HS-5 (cell line): ENCODE measurements at regions not wholly inside any gene's neighbourhood (a gene's known extent, or its start where the extent isn't known, plus 50 kb on each side); places are given as distances from the start of the nearest gene placed in this dataset.
"Not testable (repeated sequence)": the region's sequence is repeated elsewhere in the genome, so short reads cannot be mapped to it uniquely, and the experiment has no call there.

ENCODE experiments used
- DNase-seq: peaks from one replicate; pipeline ENCODE4 v3.0.0-alpha.2; 2012; ENCODE audit warnings: low read depth

- no peak for DNase-seq
These were observed 120.6 kb upstream of the S1PR3 start for GRCh38 chr9:88870627-88871026.

GRCh38 chr9:88871669-88872068, 119.6 kb upstream of the S1PR3 start:
- DNase-seq = no peak

GRCh38 chr9:88872192-88872946, 118.9 kb upstream of the S1PR3 start:
- no peak for DNase-seq

DNA sequence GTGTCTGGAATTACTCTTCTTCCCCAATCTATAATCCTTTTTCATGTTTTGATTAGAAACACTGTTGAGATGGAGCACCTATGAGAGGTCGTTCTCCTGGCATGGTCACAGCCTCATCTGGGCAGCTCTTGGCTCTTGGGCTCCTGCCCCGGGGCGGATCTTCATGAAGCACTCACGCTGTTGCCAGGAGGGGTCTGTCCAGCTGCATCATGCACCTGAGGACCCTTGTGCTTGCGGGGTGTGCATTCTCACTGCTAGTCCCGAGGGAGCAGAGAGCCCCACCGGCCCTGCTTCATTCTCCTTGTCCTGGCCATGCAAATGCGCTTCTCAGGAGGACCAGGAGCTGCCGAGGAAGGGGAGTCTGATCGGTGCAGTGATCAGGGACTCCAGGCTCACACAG, 117.6 kb upstream of the S1PR3 start:
- no peak for DNase-seq

- DNase-seq = no peak
These were observed 116.9 kb upstream of the S1PR3 start for GRCh38 chr9:88874391-88874790.

- peak; percentile 49 for DNase-seq
These were observed 115.7 kb upstream of the S1PR3 start for GRCh38 chr9:88875400-88876120.

DNA sequence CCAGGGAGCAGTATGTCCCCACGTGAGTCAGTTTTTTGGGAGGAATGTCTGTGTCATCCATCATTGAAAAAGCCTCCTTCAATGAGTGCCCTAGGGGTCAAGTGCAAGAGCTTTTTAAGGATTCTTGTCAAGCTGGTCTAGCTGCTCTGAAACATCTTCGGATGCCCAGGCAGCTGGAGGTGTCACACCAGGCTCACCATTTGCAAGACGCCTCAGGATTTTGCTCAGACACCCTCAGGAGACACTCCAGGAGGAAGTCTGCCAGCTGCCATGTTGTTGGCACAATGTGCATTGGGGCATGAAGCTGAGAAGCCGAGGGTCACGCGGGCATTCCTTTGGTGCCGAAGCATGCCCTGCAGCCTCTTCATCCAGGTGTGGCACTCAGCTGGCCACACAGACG, 111.1 kb upstream of the S1PR3 start:
- no peak for DNase-seq

- DNase-seq = not testable (repeated sequence)
These were observed 107.0 kb upstream of the S1PR3 start for GRCh38 chr9:88884291-88884690.

DNA sequence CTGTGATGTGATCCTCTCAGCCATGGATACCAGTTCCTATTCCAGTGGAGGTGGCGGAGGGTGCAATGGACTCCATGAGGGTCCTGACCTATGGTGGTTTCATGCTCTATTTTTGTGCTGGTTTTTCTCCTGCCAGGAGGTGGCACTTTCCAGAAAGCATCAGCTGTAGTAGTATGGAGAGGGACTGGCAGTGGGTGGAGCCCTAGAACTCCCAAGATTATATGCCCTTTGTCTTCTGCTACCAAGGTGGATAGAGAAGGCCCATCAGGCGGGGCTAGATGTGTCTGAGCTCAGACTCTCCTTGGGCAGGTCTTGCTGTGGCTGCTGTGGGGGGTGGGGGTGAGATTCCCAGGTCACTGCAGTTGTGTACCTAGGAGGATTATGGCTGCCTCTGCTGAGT, 104.5 kb upstream of the S1PR3 start:
- DNase-seq = not testable (repeated sequence)

DNA sequence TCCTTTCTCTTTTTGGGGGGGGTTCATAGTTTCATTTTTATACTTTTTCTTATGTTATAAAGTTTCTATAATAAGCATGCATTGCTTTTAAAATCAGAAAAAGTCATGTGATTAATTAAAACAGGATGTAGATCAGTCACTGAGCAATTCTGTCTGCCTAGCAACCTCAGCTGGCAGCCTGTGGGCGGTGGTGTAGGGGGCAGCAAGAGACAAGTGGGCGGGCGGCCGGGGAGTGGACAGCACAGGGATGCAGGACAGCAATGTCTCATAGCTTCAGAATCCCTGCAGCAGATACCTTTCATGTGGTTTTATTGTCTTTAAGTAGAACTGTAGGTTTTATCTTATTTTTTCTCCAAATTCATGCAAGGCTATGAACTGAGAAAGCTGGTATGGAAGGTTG, 101.9 kb upstream of the S1PR3 start:
- no peak for DNase-seq

- DNase-seq = no peak
These were observed 100.7 kb upstream of the S1PR3 start for GRCh38 chr9:88890546-88890945.

DNA sequence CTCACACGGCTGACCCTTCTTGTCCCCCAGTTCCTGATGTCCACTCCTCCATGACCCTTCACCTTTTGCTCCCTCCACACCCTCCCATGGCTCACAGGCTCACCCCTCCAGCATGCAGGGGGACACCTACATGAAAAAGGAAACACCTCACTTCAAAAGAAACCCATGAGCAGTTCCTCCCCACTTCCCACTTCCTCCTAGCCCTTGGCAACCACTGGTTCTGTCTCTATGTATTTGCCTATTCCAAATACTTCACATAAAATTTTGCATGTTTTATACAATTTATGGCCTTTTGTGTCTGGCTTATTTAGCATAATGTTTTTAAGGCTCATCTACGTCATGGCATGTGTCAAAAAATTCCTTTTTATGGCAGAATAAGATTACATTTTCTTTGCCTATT, 100.2 kb upstream of the S1PR3 start:
- no peak for DNase-seq

- no peak for DNase-seq
These were observed 98.5 kb upstream of the S1PR3 start for GRCh38 chr9:88892724-88893123.

GRCh38 chr9:88897081-88897480, 94.2 kb upstream of the S1PR3 start:
- DNase-seq = no peak

- DNase-seq = no peak
These were observed 93.1 kb upstream of the S1PR3 start for GRCh38 chr9:88898039-88898720.

GRCh38 chr9:88905506-88905905, 85.8 kb upstream of the S1PR3 start:
- no peak for DNase-seq

- no peak for DNase-seq
These were observed 75.4 kb upstream of the S1PR3 start for GRCh38 chr9:88915916-88916315.

DNA sequence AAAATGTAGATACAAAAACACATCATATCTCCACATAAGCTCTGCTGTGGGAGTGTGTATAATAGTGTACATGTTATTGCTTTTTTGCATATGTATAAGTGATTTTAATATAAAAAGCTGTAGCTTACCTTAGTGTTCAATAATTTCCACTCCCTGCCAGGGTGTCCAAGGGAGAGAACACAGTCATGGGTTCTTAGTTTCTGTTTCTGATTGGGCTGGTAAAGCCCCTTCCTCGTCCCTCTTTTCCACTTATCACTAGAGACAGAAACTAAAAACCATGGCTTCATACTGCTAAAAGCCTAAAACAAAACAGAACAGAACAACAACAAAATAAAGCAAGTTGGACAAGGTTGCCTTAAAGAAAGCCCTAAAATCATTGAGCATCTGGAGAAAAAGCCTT, 74.4 kb upstream of the S1PR3 start:
- DNase-seq = no peak

DNA sequence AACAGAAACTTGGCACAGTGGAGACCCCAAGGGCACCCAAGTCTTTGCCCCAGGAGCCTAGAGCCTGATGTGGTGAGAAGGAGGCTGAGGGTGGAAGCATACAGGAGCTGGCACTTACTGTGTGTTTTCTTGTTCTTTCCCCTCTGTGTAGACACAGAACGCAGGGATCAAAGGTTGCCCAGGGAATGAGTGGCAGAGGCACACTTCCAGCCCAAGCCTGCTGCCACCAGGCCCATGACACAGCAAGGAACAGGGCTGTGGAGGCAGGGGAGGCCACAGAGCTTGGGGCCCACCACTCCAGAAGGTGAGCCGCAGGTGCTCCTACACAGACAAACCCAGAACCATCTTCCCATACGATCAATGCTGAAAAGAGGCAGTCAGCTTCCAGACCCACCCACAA, 73.9 kb upstream of the S1PR3 start:
- no peak for DNase-seq

GRCh38 chr9:88918537-88918936, 72.7 kb upstream of the S1PR3 start:
- DNase-seq = not testable (repeated sequence)

GRCh38 chr9:88920645-88921044, 70.6 kb upstream of the S1PR3 start:
- DNase-seq = no peak

DNA sequence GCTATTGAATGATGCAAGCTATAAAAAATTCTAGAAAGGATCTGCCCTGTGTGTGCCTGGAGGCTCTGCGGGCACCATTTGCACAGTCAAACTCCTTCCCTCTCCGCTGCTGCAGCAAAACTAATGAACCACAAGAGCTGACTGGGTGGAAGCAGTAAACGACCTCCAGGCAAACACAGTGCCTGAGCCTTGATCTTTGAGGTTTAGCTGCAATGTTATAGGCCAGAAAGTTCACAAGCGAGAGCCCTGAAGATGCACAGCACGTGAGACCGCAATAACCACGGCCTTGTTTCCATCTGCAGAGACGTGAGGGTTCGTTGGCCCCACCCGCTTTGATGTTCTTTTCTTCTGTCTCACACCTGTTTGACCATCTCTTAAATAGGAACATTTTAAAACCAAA, 69.2 kb upstream of the S1PR3 start:
- no peak for DNase-seq

GRCh38 chr9:88923092-88923491, 68.2 kb upstream of the S1PR3 start:
- no peak for DNase-seq
